GM23338 (cell line): ENCODE measurements at regions not wholly inside any gene's neighbourhood (a gene's known extent, or its start where the extent isn't known, plus 50 kb on each side); places are given as distances from the start of the nearest gene placed in this dataset.

Source experiments
- ATAC-seq: fragments of 200-7000 bp; cut with Tn5 transposase; 3 replicates; pipeline ENCODE4 v1.9.1; 2020
- DNase-seq: peaks from one replicate; pipeline ENCODE4 v3.0.0-alpha.2; 2015; ENCODE audit warnings: low spot score
- H2AFZ ChIP-seq: fragments of 200-600 bp; sonication (generic); 2 replicates; pipeline ENCODE4 v1.8.0; 2016; ENCODE audit warnings: antibody characterized with exemption, mild to moderate bottlenecking, moderate library complexity
- H3F3A ChIP-seq: fragments of 200-600 bp; sonication (generic); replicated peaks from 2 replicates; pipeline ENCODE4 v1.8.0; 2017; ENCODE audit warnings: antibody characterized with exemption, mixed run types, low read depth
- H3K27ac ChIP-seq: fragments of 200-600 bp; sonication (generic); 2 replicates; pipeline ENCODE4 v1.6.1; 2016; ENCODE audit warnings: low read depth
- H3K27me3 ChIP-seq: fragments of 200-600 bp; sonication (generic); 2 replicates; pipeline ENCODE4 v1.8.0; 2016; ENCODE audit warnings: mild to moderate bottlenecking, mixed run types, moderate library complexity; ENCODE audit not compliant: insufficient read depth
- H3K36me3 ChIP-seq: fragments of 200-600 bp; sonication (generic); 2 replicates; pipeline ENCODE4 v1.8.0; 2016; ENCODE audit warnings: mild to moderate bottlenecking; ENCODE audit not compliant: insufficient read depth
- H3K4me1 ChIP-seq: fragments of 200-600 bp; sonication (generic); 2 replicates; pipeline ENCODE4 v1.8.0; 2016; ENCODE audit warnings: mild to moderate bottlenecking, moderate library complexity; ENCODE audit not compliant: insufficient read depth
- H3K4me2 ChIP-seq: fragments of 200-600 bp; sonication (generic); 2 replicates; pipeline ENCODE4 v1.7.1; 2017; ENCODE audit warnings: mixed run types
- H3K4me3 ChIP-seq: fragments of 200-600 bp; sonication (generic); 2 replicates; pipeline ENCODE4 v1.6.1; 2016; ENCODE audit warnings: mixed run types
- H3K79me2 ChIP-seq: fragments of 200-600 bp; sonication (generic); replicated peaks from 2 replicates; pipeline ENCODE4 v1.8.0; 2017; ENCODE audit warnings: mild to moderate bottlenecking; ENCODE audit not compliant: insufficient read depth
- H3K9me2 ChIP-seq: fragments of 200-600 bp; sonication (generic); 2 replicates; pipeline ENCODE4 v1.8.0; 2017; ENCODE audit not compliant: insufficient read depth
- H4K20me1 ChIP-seq: fragments of 200-600 bp; sonication (generic); replicated peaks from 2 replicates; pipeline ENCODE4 v1.8.0; 2017; ENCODE audit warnings: mild to moderate bottlenecking; ENCODE audit not compliant: insufficient read depth
- H3K27ac Mint-ChIP-seq: 2 replicates; pipeline ENCODE4 v1.8.0; 2020; ENCODE audit warnings: inconsistent platforms, mild to moderate bottlenecking, moderate library complexity, mixed read lengths
- H3K27me3 Mint-ChIP-seq: 3 replicates; pipeline ENCODE4 v1.8.0; 2022; ENCODE audit warnings: low read depth, mild to moderate bottlenecking, moderate library complexity, mixed read lengths, inconsistent platforms; ENCODE audit not compliant: insufficient read depth, poor library complexity
- H3K36me3 Mint-ChIP-seq: 3 replicates; pipeline ENCODE4 v1.8.0; 2021; ENCODE audit warnings: low read depth, mild to moderate bottlenecking, inconsistent platforms, moderate library complexity, mixed read lengths
- H3K4me1 Mint-ChIP-seq: 3 replicates; pipeline ENCODE4 v1.8.0; 2020; ENCODE audit warnings: mild to moderate bottlenecking, inconsistent platforms, mixed read lengths
- H3K4me3 Mint-ChIP-seq: 3 replicates; pipeline ENCODE4 v1.8.0; 2021; ENCODE audit warnings: moderate library complexity, mild to moderate bottlenecking, inconsistent platforms, mixed read lengths
- H3K9me3 Mint-ChIP-seq: 3 replicates; pipeline ENCODE4 v1.8.0; 2020; ENCODE audit warnings: moderate library complexity, mild to moderate bottlenecking, inconsistent platforms, mixed read lengths
- CREB1 ChIP-seq: fragments of 250-450 bp; sonication (Bioruptor Pico); IDR thresholded peaks from 2 replicates; pipeline ENCODE4 v1.5.0; 2020; ENCODE audit warnings: low read depth, mild to moderate bottlenecking, moderate library complexity
- EZH2 ChIP-seq: fragments of 200-600 bp; sonication (generic); IDR thresholded peaks from one replicate; pipeline ENCODE4 v1.8.0; 2017; ENCODE audit warnings: antibody characterized with exemption, mild to moderate bottlenecking, low read depth; ENCODE audit not compliant: unreplicated experiment
- EZH2phosphoT487 ChIP-seq: fragments of 200-600 bp; sonication (generic); IDR thresholded peaks from one replicate; pipeline ENCODE4 v1.8.1; 2018; ENCODE audit warnings: antibody characterized with exemption; ENCODE audit not compliant: unreplicated experiment
- JUNB ChIP-seq: IDR thresholded peaks from one replicate; pipeline ENCODE4 v1.6.1; 2016; ENCODE audit warnings: antibody characterized with exemption; ENCODE audit not compliant: unreplicated experiment
- NANOG ChIP-seq: IDR thresholded peaks from 2 replicates; pipeline ENCODE4 v1.6.1; 2016; ENCODE audit warnings: antibody characterized with exemption, borderline replicate concordance
- POLR2AphosphoS5 ChIP-seq: IDR thresholded peaks from 2 replicates; pipeline ENCODE4 v1.6.1; 2016; ENCODE audit warnings: antibody characterized with exemption, low read depth
- STAT1 ChIP-seq: IDR thresholded peaks from one replicate; pipeline ENCODE4 v1.6.1; 2016; ENCODE audit warnings: antibody characterized with exemption; ENCODE audit not compliant: unreplicated experiment
- ZNF114 ChIP-seq: fragments of 250-450 bp; sonication (Bioruptor Pico); IDR thresholded peaks from 2 replicates; pipeline ENCODE4 v1.5.0; 2020; ENCODE audit warnings: mild to moderate bottlenecking, moderate library complexity
- ZNF331 ChIP-seq: fragments of 250-450 bp; sonication (Bioruptor Pico); IDR thresholded peaks from 2 replicates; pipeline ENCODE4 v1.5.0; 2020; ENCODE audit warnings: low read depth, mild to moderate bottlenecking, moderate library complexity
- TF ChIP-seq, protein P1 (sequence below): fragments of 250-450 bp; sonication (Bioruptor Pico); IDR thresholded peaks from 2 replicates; pipeline ENCODE4 v1.5.0; 2020; ENCODE audit warnings: mild to moderate bottlenecking, moderate library complexity
- TF ChIP-seq, protein P2 (sequence below): IDR thresholded peaks from one replicate; pipeline ENCODE4 v1.6.1; 2018; ENCODE audit warnings: antibody characterized with exemption; ENCODE audit not compliant: unreplicated experiment
- TF ChIP-seq, protein P3 (sequence below), 2 experiments: fragments of 200-600 bp in 1 of 2; sonication (generic) in 1 of 2; conservative IDR thresholded peaks; 2 replicates each; pipeline versions ENCODE4 v1.5.1 to v1.6.1; 2016 to 2017; ENCODE audit warnings: antibody characterized with exemption in 2 of 2, low read depth in 2 of 2, mild to moderate bottlenecking in 2 of 2, moderate library complexity in 1 of 2
- TF ChIP-seq, protein P4 (sequence below): IDR thresholded peaks from 2 replicates; pipeline ENCODE4 v1.6.1; 2016; ENCODE audit warnings: antibody characterized with exemption

DNA sequence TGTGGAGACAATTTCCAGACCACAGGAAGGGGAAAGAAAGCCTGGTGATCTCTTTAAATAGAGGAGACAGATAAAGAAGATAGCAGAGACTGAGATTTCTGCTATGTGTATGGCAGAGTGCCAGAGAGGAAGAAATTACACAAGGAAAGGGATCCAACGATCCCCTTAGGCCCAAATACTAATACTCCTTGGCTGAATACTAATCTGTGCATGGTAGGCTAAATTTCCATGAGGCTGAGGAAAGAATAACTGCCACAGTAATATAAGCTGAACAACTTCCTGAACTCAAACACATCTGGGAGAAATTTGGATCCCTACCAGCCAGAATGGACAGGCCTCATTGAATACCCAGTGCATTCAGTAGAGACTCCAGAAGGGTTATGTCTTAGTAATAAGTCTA is 83.3 kb upstream of the TNFAIP3 start:
- Histone ChIP-seq H3K27ac (no peak overlapping the region), H3K9me2 (no peaks in the 10 kb centered on the region), H3K79me2 (no peaks in the 10 kb centered on the region), H3K4me1 (no peaks in the 10 kb centered on the region), H4K20me1 (no peaks in the 10 kb centered on the region), H3K4me2 (no peak overlapping the region), H3F3A (no peaks in the 10 kb centered on the region), H3K36me3 (no peaks in the 10 kb centered on the region), H2AFZ (no peak overlapping the region), H3K27me3 (no peaks in the 10 kb centered on the region), H3K4me3 (no peak overlapping the region)
- Mint-ChIP-seq H3K9me3 (no peaks in the 10 kb centered on the region; the same call in 2 of the 3 replicates), H3K27ac (no peak overlapping the region), H3K4me1 (peaks cover 12% of the 10 kb centered on the region), H3K27me3 (peaks cover 2% of the 10 kb centered on the region), H3K4me3 (no peak overlapping the region), H3K36me3 (no peaks in the 10 kb centered on the region)
- no peak for ATAC-seq
- DNase-seq, result no peak
- TF ChIP-seq CREB1 (CRISPR knock-in tag) (no peak), NANOG (no peak), ZNF114 (no peak), ZNF331 (CRISPR knock-in tag) (no peak), EZH2phosphoT487 (no peak), STAT1 (no peak), POLR2AphosphoS5 (no peak), JUNB (no peak), EZH2 (no peak)
- TF ChIP-seq, protein P1, sequence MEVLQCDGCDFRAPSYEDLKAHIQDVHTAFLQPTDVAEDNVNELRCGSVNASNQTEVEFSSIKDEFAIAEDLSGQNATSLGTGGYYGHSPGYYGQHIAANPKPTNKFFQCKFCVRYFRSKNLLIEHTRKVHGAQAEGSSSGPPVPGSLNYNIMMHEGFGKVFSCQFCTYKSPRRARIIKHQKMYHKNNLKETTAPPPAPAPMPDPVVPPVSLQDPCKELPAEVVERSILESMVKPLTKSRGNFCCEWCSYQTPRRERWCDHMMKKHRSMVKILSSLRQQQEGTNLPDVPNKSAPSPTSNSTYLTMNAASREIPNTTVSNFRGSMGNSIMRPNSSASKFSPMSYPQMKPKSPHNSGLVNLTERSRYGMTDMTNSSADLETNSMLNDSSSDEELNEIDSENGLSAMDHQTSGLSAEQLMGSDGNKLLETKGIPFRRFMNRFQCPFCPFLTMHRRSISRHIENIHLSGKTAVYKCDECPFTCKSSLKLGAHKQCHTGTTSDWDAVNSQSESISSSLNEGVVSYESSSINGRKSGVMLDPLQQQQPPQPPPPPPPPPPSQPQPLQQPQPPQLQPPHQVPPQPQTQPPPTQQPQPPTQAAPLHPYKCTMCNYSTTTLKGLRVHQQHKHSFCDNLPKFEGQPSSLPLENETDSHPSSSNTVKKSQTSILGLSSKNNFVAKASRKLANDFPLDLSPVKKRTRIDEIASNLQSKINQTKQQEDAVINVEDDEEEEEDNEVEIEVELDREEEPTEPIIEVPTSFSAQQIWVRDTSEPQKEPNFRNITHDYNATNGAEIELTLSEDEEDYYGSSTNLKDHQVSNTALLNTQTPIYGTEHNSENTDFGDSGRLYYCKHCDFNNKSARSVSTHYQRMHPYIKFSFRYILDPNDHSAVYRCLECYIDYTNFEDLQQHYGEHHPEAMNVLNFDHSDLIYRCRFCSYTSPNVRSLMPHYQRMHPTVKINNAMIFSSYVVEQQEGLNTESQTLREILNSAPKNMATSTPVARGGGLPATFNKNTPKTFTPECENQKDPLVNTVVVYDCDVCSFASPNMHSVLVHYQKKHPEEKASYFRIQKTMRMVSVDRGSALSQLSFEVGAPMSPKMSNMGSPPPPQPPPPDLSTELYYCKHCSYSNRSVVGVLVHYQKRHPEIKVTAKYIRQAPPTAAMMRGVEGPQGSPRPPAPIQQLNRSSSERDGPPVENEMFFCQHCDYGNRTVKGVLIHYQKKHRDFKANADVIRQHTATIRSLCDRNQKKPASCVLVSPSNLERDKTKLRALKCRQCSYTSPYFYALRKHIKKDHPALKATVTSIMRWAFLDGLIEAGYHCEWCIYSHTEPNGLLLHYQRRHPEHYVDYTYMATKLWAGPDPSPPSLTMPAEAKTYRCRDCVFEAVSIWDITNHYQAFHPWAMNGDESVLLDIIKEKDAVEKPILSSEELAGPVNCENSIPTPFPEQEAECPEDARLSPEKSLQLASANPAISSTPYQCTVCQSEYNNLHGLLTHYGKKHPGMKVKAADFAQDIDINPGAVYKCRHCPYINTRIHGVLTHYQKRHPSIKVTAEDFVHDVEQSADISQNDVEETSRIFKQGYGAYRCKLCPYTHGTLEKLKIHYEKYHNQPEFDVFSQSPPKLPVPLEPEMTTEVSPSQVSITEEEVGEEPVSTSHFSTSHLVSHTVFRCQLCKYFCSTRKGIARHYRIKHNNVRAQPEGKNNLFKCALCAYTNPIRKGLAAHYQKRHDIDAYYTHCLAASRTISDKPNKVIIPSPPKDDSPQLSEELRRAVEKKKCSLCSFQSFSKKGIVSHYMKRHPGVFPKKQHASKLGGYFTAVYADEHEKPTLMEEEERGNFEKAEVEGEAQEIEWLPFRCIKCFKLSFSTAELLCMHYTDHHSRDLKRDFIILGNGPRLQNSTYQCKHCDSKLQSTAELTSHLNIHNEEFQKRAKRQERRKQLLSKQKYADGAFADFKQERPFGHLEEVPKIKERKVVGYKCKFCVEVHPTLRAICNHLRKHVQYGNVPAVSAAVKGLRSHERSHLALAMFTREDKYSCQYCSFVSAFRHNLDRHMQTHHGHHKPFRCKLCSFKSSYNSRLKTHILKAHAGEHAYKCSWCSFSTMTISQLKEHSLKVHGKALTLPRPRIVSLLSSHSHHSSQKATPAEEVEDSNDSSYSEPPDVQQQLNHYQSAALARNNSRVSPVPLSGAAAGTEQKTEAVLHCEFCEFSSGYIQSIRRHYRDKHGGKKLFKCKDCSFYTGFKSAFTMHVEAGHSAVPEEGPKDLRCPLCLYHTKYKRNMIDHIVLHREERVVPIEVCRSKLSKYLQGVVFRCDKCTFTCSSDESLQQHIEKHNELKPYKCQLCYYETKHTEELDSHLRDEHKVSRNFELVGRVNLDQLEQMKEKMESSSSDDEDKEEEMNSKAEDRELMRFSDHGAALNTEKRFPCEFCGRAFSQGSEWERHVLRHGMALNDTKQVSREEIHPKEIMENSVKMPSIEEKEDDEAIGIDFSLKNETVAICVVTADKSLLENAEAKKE (CRISPR knock-in tag), result no peak
- TF ChIP-seq, protein P2, sequence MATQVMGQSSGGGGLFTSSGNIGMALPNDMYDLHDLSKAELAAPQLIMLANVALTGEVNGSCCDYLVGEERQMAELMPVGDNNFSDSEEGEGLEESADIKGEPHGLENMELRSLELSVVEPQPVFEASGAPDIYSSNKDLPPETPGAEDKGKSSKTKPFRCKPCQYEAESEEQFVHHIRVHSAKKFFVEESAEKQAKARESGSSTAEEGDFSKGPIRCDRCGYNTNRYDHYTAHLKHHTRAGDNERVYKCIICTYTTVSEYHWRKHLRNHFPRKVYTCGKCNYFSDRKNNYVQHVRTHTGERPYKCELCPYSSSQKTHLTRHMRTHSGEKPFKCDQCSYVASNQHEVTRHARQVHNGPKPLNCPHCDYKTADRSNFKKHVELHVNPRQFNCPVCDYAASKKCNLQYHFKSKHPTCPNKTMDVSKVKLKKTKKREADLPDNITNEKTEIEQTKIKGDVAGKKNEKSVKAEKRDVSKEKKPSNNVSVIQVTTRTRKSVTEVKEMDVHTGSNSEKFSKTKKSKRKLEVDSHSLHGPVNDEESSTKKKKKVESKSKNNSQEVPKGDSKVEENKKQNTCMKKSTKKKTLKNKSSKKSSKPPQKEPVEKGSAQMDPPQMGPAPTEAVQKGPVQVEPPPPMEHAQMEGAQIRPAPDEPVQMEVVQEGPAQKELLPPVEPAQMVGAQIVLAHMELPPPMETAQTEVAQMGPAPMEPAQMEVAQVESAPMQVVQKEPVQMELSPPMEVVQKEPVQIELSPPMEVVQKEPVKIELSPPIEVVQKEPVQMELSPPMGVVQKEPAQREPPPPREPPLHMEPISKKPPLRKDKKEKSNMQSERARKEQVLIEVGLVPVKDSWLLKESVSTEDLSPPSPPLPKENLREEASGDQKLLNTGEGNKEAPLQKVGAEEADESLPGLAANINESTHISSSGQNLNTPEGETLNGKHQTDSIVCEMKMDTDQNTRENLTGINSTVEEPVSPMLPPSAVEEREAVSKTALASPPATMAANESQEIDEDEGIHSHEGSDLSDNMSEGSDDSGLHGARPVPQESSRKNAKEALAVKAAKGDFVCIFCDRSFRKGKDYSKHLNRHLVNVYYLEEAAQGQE, result no peak
- TF ChIP-seq, protein P3, sequence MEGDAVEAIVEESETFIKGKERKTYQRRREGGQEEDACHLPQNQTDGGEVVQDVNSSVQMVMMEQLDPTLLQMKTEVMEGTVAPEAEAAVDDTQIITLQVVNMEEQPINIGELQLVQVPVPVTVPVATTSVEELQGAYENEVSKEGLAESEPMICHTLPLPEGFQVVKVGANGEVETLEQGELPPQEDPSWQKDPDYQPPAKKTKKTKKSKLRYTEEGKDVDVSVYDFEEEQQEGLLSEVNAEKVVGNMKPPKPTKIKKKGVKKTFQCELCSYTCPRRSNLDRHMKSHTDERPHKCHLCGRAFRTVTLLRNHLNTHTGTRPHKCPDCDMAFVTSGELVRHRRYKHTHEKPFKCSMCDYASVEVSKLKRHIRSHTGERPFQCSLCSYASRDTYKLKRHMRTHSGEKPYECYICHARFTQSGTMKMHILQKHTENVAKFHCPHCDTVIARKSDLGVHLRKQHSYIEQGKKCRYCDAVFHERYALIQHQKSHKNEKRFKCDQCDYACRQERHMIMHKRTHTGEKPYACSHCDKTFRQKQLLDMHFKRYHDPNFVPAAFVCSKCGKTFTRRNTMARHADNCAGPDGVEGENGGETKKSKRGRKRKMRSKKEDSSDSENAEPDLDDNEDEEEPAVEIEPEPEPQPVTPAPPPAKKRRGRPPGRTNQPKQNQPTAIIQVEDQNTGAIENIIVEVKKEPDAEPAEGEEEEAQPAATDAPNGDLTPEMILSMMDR (conservative IDR thresholded peaks at IDR 0.05; ENCODE audit: low read depth in 2 of 2), result no peak
- TF ChIP-seq, protein P4, sequence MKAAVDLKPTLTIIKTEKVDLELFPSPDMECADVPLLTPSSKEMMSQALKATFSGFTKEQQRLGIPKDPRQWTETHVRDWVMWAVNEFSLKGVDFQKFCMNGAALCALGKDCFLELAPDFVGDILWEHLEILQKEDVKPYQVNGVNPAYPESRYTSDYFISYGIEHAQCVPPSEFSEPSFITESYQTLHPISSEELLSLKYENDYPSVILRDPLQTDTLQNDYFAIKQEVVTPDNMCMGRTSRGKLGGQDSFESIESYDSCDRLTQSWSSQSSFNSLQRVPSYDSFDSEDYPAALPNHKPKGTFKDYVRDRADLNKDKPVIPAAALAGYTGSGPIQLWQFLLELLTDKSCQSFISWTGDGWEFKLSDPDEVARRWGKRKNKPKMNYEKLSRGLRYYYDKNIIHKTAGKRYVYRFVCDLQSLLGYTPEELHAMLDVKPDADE, result no peak
